Glutamatergic neuron (in vitro differentiated cells): ENCODE measurements at regions not wholly inside any gene's neighbourhood (a gene's known extent, or its start where the extent isn't known, plus 50 kb on each side); places are given as distances from the start of the nearest gene placed in this dataset.

Experiments
- DNase-seq: peaks from one replicate; pipeline ENCODE4 v3.0.0; 2022
- H3K27ac Mint-ChIP-seq: one replicate; pipeline ENCODE4 v1.8.0; 2020; ENCODE audit warnings: mild to moderate bottlenecking, mixed read lengths, inconsistent platforms; ENCODE audit not compliant: unreplicated experiment
- H3K27me3 Mint-ChIP-seq: one replicate; pipeline ENCODE4 v1.8.0; 2020; ENCODE audit warnings: mild to moderate bottlenecking, moderate library complexity, mixed read lengths, inconsistent platforms; ENCODE audit not compliant: unreplicated experiment
- H3K36me3 Mint-ChIP-seq: one replicate; pipeline ENCODE4 v1.8.0; 2020; ENCODE audit warnings: mild to moderate bottlenecking, mixed read lengths, inconsistent platforms; ENCODE audit not compliant: unreplicated experiment
- H3K4me1 Mint-ChIP-seq: one replicate; pipeline ENCODE4 v1.8.0; 2020; ENCODE audit warnings: mild to moderate bottlenecking, low read depth, mixed read lengths, inconsistent platforms; ENCODE audit not compliant: unreplicated experiment
- H3K4me3 Mint-ChIP-seq: one replicate; pipeline ENCODE4 v1.8.0; 2020; ENCODE audit warnings: mild to moderate bottlenecking, mixed read lengths, inconsistent platforms; ENCODE audit not compliant: unreplicated experiment
- H3K9me3 Mint-ChIP-seq: one replicate; pipeline ENCODE4 v1.8.0; 2020; ENCODE audit warnings: mild to moderate bottlenecking, moderate library complexity, mixed read lengths, inconsistent platforms; ENCODE audit not compliant: unreplicated experiment
- TF ChIP-seq, protein P1 (sequence below): fragments of 200-600 bp; sonication (generic); IDR thresholded peaks from one replicate; pipeline ENCODE4 v1.5.0; 2021; ENCODE audit not compliant: partially characterized antibody, unreplicated experiment

- H3K9me3 Mint-ChIP-seq, result no peaks in the 10 kb centered on the region
- no peak overlapping the region for H3K4me3 Mint-ChIP-seq
- H3K36me3 Mint-ChIP-seq, result no peaks in the 10 kb centered on the region
- no peak for DNase-seq
- H3K27me3 Mint-ChIP-seq, result peaks cover 2% of the 10 kb centered on the region
- H3K27ac Mint-ChIP-seq, result no peak overlapping the region
- no peaks in the 10 kb centered on the region for H3K4me1 Mint-ChIP-seq
- TF ChIP-seq, protein P1, sequence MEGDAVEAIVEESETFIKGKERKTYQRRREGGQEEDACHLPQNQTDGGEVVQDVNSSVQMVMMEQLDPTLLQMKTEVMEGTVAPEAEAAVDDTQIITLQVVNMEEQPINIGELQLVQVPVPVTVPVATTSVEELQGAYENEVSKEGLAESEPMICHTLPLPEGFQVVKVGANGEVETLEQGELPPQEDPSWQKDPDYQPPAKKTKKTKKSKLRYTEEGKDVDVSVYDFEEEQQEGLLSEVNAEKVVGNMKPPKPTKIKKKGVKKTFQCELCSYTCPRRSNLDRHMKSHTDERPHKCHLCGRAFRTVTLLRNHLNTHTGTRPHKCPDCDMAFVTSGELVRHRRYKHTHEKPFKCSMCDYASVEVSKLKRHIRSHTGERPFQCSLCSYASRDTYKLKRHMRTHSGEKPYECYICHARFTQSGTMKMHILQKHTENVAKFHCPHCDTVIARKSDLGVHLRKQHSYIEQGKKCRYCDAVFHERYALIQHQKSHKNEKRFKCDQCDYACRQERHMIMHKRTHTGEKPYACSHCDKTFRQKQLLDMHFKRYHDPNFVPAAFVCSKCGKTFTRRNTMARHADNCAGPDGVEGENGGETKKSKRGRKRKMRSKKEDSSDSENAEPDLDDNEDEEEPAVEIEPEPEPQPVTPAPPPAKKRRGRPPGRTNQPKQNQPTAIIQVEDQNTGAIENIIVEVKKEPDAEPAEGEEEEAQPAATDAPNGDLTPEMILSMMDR, result no peak
These were observed 398.9 kb upstream of the THBS1 start for GRCh38 chr15:39181940-39182339.

DNA sequence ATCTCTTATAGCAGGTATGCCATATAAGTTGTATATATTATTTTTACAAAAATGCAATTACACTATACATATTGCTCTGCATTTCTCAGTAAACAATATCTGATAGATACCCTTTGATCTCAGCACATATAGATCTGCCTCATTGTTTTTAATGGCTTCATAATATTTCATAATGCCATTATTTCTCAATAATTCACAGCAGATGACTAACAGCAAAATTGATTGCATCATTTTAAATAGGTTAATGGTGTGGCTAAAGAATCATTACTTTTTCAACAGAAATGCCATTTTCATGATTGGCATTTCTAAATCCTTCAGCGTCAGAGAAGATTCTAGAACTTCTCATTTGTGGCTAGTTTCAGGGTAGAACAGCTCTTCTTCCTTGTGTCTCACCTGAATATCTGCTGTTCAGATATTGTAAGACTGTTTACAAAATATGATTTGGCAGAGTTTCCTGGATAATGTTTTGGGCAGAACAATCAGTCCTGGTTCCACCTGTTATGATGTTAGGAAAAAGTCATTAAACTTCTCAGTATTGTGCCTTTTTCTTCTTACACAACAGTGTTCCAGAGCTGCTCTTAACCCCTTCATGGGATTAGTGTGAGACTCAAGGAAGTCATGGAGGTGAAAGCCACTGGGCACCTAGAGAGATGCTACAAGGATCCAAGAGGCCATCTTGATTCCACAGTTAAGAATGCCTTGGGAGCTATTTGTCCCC lies 397.6 kb upstream of the THBS1 start:
- no peak overlapping the region for H3K27ac Mint-ChIP-seq
- no peak overlapping the region for H3K4me3 Mint-ChIP-seq
- no peaks in the 10 kb centered on the region for H3K9me3 Mint-ChIP-seq
- TF ChIP-seq, protein P1, result no peak
- no peak for DNase-seq
- H3K4me1 Mint-ChIP-seq, result no peaks in the 10 kb centered on the region
- no peaks in the 10 kb centered on the region for H3K36me3 Mint-ChIP-seq
- H3K27me3 Mint-ChIP-seq, result peaks cover 2% of the 10 kb centered on the region

DNA sequence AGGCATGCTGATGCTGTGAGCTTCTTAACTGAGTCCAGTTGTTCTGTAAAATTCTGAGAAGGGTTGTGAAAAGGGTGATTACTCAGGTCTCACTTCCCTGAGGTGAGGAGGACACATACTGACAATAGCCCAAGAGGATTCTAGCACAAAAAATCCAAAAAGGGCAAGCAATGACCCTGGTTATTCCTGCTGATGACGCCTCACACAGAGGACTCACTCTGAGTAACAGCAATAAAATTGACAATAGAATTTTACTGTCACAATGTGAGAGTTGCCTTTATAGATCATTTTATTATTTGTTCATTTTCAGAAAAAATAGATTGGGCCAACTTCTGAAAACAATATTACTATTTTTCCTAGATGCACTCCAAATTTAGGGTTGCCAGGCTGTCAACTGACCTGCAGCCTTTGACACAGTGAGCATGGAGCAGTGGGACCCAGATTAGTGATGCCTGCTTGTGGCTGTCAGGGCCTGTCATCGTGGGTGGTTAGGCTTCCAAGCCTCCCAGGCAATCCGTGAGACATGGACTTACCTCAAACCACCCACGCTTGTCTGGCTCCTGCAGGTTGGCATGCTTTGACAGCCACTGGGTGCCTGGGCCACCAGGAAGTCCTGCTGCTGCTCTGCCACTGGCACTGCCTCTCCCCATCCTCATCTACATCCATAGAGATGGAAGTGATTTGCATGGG lies 396.0 kb upstream of the THBS1 start:
- no peak overlapping the region for H3K4me3 Mint-ChIP-seq
- H3K4me1 Mint-ChIP-seq, result no peaks in the 10 kb centered on the region
- H3K27ac Mint-ChIP-seq, result no peak overlapping the region

DNA sequence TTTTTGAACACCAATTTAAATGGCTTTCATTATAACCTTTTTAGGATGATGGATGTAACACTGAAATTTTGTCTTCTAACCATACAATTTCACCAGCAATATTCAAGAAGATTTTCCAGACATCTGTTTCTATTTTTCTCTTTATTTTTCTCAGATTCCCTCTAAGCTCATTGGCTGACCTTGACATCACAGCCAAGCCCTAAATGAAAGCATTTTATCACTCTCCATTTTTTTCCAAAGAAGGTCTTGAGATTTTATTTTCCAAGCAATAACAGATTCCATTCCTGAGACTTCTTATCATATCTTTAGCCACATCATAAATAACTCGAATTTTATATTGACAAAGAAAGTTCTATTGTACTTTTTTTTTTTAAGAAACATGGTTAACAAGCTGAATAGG lies 392.6 kb upstream of the THBS1 start:
- peaks cover 2% of the 10 kb centered on the region for H3K27me3 Mint-ChIP-seq
- no peak for DNase-seq
- no peaks in the 10 kb centered on the region for H3K4me1 Mint-ChIP-seq
- no peaks in the 10 kb centered on the region for H3K36me3 Mint-ChIP-seq
- no peak overlapping the region for H3K4me3 Mint-ChIP-seq
- H3K27ac Mint-ChIP-seq, result no peak overlapping the region
- TF ChIP-seq, protein P1, result no peak
- H3K9me3 Mint-ChIP-seq, result no peaks in the 10 kb centered on the region

More for the DNA sequence above, 396.0 kb upstream of the THBS1 start:
- DNase-seq, result no peak
- TF ChIP-seq, protein P1, result no peak
- no peaks in the 10 kb centered on the region for H3K36me3 Mint-ChIP-seq
- peaks cover 2% of the 10 kb centered on the region for H3K27me3 Mint-ChIP-seq
- no peaks in the 10 kb centered on the region for H3K9me3 Mint-ChIP-seq

DNA sequence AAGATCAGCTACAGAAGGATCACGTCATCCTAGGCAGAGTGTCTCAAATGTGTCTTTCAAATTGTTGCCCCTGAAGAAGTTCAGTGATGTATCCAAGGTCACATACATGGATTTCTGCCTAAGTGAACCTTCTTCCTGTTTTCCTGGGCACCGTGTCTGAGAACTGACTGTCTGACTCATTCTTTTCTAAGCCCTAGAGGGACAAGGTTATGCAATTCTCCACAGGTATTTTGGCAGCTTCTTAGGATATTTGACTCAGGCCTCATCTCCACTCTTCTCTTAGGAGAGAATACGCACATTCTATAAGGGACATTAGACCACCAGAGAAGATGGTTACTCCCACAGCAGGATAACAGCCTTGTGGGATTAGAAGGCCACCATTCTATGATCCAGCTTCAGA lies 391.9 kb upstream of the THBS1 start:
- Mint-ChIP-seq H3K4me3 (no peak overlapping the region), H3K27ac (no peak overlapping the region), H3K4me1 (no peaks in the 10 kb centered on the region), H3K27me3 (peaks cover 2% of the 10 kb centered on the region), H3K36me3 (no peaks in the 10 kb centered on the region), H3K9me3 (no peaks in the 10 kb centered on the region)
- DNase-seq, result no peak
- TF ChIP-seq, protein P1, result no peak
